AG10803 (cell line): ENCODE measurements at regions not wholly inside any gene's neighbourhood (a gene's known extent, or its start where the extent isn't known, plus 50 kb on each side); places are given as distances from the start of the nearest gene placed in this dataset.
"Not testable (repeated sequence)": the region's sequence is repeated elsewhere in the genome, so short reads cannot be mapped to it uniquely, and the experiment has no call there.

Experiments used
- DNase-seq: peaks from one replicate; pipeline ENCODE4 v3.0.0; 2010; ENCODE audit warnings: low read depth
- H3K4me3 ChIP-seq: 2 replicates; pipeline ENCODE4 v1.5.1; 2011; ENCODE audit warnings: mild to moderate bottlenecking, low read length, control low read depth
- TF ChIP-seq, protein P1 (sequence below): conservative IDR thresholded peaks from 2 replicates; pipeline ENCODE4 v1.5.1; 2011; ENCODE audit warnings: mild to moderate bottlenecking, low read length, control low read depth, inconsistent platforms

GRCh38 chr6:156587751-156588301 lies 189.4 kb upstream of the ARID1B start:
- no peak overlapping the region for H3K4me3 ChIP-seq
- DNase-seq = no peak
- TF ChIP-seq, protein P1, sequence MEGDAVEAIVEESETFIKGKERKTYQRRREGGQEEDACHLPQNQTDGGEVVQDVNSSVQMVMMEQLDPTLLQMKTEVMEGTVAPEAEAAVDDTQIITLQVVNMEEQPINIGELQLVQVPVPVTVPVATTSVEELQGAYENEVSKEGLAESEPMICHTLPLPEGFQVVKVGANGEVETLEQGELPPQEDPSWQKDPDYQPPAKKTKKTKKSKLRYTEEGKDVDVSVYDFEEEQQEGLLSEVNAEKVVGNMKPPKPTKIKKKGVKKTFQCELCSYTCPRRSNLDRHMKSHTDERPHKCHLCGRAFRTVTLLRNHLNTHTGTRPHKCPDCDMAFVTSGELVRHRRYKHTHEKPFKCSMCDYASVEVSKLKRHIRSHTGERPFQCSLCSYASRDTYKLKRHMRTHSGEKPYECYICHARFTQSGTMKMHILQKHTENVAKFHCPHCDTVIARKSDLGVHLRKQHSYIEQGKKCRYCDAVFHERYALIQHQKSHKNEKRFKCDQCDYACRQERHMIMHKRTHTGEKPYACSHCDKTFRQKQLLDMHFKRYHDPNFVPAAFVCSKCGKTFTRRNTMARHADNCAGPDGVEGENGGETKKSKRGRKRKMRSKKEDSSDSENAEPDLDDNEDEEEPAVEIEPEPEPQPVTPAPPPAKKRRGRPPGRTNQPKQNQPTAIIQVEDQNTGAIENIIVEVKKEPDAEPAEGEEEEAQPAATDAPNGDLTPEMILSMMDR = no peak

DNA sequence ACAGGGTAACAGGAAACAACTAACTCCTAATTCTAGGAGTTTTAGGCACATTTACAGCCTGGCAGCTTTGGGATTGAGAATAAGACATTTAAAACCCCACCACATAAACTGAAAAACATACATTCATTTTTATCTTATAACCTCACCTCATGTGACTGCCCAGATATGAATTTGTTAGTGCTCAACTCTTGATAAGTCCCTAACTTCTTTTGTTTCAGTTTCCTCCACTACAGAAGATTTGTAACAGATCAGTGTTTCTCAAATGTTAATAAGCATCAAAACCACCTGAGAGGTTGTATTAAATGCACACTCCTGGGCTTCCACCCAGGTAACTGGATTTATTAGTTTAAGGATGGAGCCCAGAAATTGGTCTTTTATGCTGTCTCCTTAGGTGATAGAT lies 190.1 kb upstream of the ARID1B start:
- H3K4me3 ChIP-seq = no peak overlapping the region
- DNase-seq = no peak
- TF ChIP-seq, protein P1 = no peak

- TF ChIP-seq, protein P1 = no peak
- no peak for DNase-seq
- H3K4me3 ChIP-seq = no peak overlapping the region
These were observed 191.3 kb upstream of the ARID1B start for GRCh38 chr6:156585859-156586258.

DNA sequence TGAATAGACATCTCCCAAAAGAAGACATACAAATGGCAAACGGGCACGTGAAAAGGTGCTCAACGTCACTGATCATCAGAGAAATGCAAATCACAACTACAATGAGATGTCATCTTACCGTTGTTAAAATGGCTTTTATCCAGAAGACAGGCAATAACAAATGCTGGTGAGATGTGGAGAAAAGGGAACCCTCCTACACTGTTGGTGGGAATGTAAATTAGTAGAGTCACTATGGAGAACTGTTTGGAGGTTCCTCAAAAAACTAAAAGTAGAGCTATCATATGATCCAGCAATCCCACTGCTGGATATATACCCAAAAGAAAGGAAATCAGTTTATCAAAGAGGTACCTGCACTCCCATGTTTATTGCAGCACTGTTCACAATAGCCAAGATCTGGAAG lies 193.1 kb upstream of the ARID1B start:
- H3K4me3 ChIP-seq, DNase-seq: not testable (repeated sequence)

- DNase-seq = no peak
- H3K4me3 ChIP-seq = no peak overlapping the region
- TF ChIP-seq, protein P1 = no peak
These were observed 194.1 kb upstream of the ARID1B start for GRCh38 chr6:156583083-156583482.

DNA sequence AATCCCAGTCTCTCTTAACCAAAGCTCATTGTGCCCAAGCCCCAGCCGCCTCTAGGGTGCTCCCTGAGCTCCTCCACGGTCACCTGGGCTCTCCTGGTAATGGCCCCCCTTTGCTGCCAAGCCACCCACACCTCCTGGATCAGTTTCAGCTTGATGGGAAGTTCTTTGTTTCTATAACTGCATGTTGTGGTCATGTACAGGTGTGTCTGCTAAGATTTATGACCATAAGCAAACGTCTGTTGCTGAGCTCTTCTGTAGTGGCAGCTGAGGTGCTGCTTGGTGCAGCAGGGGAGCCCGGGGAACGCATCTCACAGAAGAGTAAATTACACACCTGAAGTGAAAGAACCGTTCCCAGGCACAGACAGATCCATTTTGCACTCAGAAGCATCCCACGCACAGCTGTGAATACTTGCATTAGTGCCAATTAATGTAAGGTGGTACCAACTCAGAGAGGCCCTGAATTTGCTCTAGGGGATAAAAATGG lies 194.6 kb upstream of the ARID1B start:
- TF ChIP-seq, protein P1 = no peak
- no peak overlapping the region for H3K4me3 ChIP-seq
- DNase-seq = no peak

GRCh38 chr6:156579564-156579963 lies 197.6 kb upstream of the ARID1B start:
- TF ChIP-seq, protein P1 = no peak
- no peak for DNase-seq
- no peak overlapping the region for H3K4me3 ChIP-seq

- DNase-seq = no peak
- no peak overlapping the region for H3K4me3 ChIP-seq
- TF ChIP-seq, protein P1 = no peak
These were observed 199.4 kb upstream of the ARID1B start for GRCh38 chr6:156577749-156578148.
